ENCODE measurements at regions not wholly inside any gene's neighbourhood (a gene's known extent, or its start where the extent isn't known, plus 50 kb on each side); places are given as distances from the start of the nearest gene placed in this dataset.

- no peak for TF ChIP-seq DPF2 (CRISPR knock-in tag; IDR thresholded peaks at IDR 0.05; ENCODE audit: borderline replicate concordance, low read depth)
- TF ChIP-seq ZBED4 (CRISPR knock-in tag; IDR thresholded peaks at IDR 0.05; ENCODE audit: borderline replicate concordance): no peak
- TF ChIP-seq SKI (IDR thresholded peaks at IDR 0.05; ENCODE audit: partially characterized antibody): no peak
- no peak for TF ChIP-seq KDM3A (CRISPR knock-in tag; IDR thresholded peaks at IDR 0.05; ENCODE audit: low read depth)
- no peak for TF ChIP-seq ZNF547 (CRISPR knock-in tag; IDR thresholded peaks at IDR 0.05)
- 0 out of 4 replicates have a peak, but pooled peaks of 1 of the 2 experiments have one; percentile 35 for TF ChIP-seq POLR2A (IDR thresholded peaks at IDR 0.05; ENCODE audit: insufficient read depth in 1 of 2, low read depth in 2 of 2, low read length in 2 of 2)
- TF ChIP-seq ZNF646 (CRISPR knock-in tag; IDR thresholded peaks at IDR 0.05): no peak
- no peak for TF ChIP-seq CEBPZ (IDR thresholded peaks at IDR 0.05; ENCODE audit: low read length)
- TF ChIP-seq ZNF34 (CRISPR knock-in tag; IDR thresholded peaks at IDR 0.05; ENCODE audit: borderline replicate concordance): no peak
- peak; percentile 49; the same call in 1 of the 2 replicates for TF ChIP-seq REPIN1 (CRISPR knock-in tag; IDR thresholded peaks at IDR 0.05; ENCODE audit: borderline replicate concordance, low read depth)
- no peak for TF ChIP-seq HOXD1 (CRISPR knock-in tag; IDR thresholded peaks at IDR 0.05)
- TF ChIP-seq GTF3A (CRISPR knock-in tag; conservative IDR thresholded peaks at IDR 0.05): no peak
- TF ChIP-seq SOX5 (CRISPR knock-in tag; IDR thresholded peaks at IDR 0.05; ENCODE audit: borderline replicate concordance): 0 out of 2 replicates have a peak, but pooled peaks have one; percentile 12
- TF ChIP-seq ZNF614 (CRISPR knock-in tag; IDR thresholded peaks at IDR 0.05; ENCODE audit: borderline replicate concordance): no peak
- no peak for TF ChIP-seq ZNF543 (CRISPR knock-in tag; IDR thresholded peaks at IDR 0.05)
- TF ChIP-seq DNMT1 (CRISPR knock-in tag; IDR thresholded peaks at IDR 0.05): no peak
Observed at GRCh38 chrX:74085642-74086236, 218.2 kb upstream of the ZCCHC13 start (continued).
